ENCODE measurements at regions not wholly inside any gene's neighbourhood (a gene's known extent, or its start where the extent isn't known, plus 50 kb on each side); places are given as distances from the start of the nearest gene placed in this dataset.

GRCh38 chr12:113659015-113659414, 187.3 kb upstream of the LHX5 start:
- intact Hi-C loops (cut with micrococcal nuclease) = no loop called here
- Mint-ChIP-seq H3K4me1 (no peaks in the 10 kb centered on the region), H3K36me3 (ENCODE audit: low read depth) (no peaks in the 10 kb centered on the region), H3K27ac (no peak overlapping the region), H3K27me3 (peaks cover 5% of the 10 kb centered on the region), H3K4me3 (no peak overlapping the region), H3K9me3 (peaks cover 6% of the 10 kb centered on the region)
- no peak for TF ChIP-seq CTCF (IDR thresholded peaks at IDR 0.05)
- ChIA-PET CTCF (no interaction called here), POLR2A (no interaction called here)
- ATAC-seq (ENCODE audit: low read depth) (no peak), DNase-seq (no peak)

- CTCF ChIA-PET = no interaction called here
- Mint-ChIP-seq H3K9me3 (peaks cover 11% of the 10 kb centered on the region), H3K27ac (no peak overlapping the region), H3K27me3 (peaks cover 2% of the 10 kb centered on the region), H3K4me1 (no peaks in the 10 kb centered on the region), H3K4me3 (no peak overlapping the region), H3K36me3 (ENCODE audit: low read depth) (no peaks in the 10 kb centered on the region)
- POLR2A ChIA-PET = no interaction called here
- ATAC-seq (ENCODE audit: low read depth) (no peak), DNase-seq (no peak)
- intact Hi-C loops (cut with micrococcal nuclease) = no loop called here
- no peak for TF ChIP-seq CTCF (IDR thresholded peaks at IDR 0.05)
Observed at GRCh38 chr12:113658006-113658655, 186.5 kb upstream of the LHX5 start.

- H3K4me1 Mint-ChIP-seq = no peaks in the 10 kb centered on the region
- intact Hi-C loops (cut with micrococcal nuclease) = no loop called here
- H3K27ac Mint-ChIP-seq = no peak overlapping the region
- no peak overlapping the region for H3K4me3 Mint-ChIP-seq
- ChIA-PET POLR2A (no interaction called here), CTCF (no interaction called here)
- H3K9me3 Mint-ChIP-seq = peaks cover 11% of the 10 kb centered on the region
- DNase-seq = no peak
- H3K27me3 Mint-ChIP-seq = peaks cover 2% of the 10 kb centered on the region
- no peak for ATAC-seq (ENCODE audit: low read depth)
- no peak for TF ChIP-seq CTCF (IDR thresholded peaks at IDR 0.05)
- no peaks in the 10 kb centered on the region for H3K36me3 Mint-ChIP-seq (ENCODE audit: low read depth)
Observed at GRCh38 chr12:113655919-113656318, 184.2 kb upstream of the LHX5 start.

GRCh38 chr12:113655479-113655878, 183.8 kb upstream of the LHX5 start:
- Mint-ChIP-seq H3K4me1 (no peaks in the 10 kb centered on the region), H3K27ac (no peak overlapping the region), H3K27me3 (peaks cover 2% of the 10 kb centered on the region), H3K9me3 (peaks cover 11% of the 10 kb centered on the region), H3K36me3 (ENCODE audit: low read depth) (no peaks in the 10 kb centered on the region), H3K4me3 (no peak overlapping the region)
- no peak for TF ChIP-seq CTCF (IDR thresholded peaks at IDR 0.05)
- no peak for DNase-seq
- intact Hi-C loops (cut with micrococcal nuclease) = no loop called here
- ATAC-seq (ENCODE audit: low read depth) = no peak
- ChIA-PET POLR2A (no interaction called here), CTCF (no interaction called here)

- ChIA-PET CTCF (no interaction called here), POLR2A (no interaction called here)
- no peak for TF ChIP-seq CTCF (IDR thresholded peaks at IDR 0.05)
- H3K27ac Mint-ChIP-seq = no peak overlapping the region
- DNase-seq (no peak), ATAC-seq (ENCODE audit: low read depth) (no peak)
- no peaks in the 10 kb centered on the region for H3K36me3 Mint-ChIP-seq (ENCODE audit: low read depth)
- no peak overlapping the region for H3K4me3 Mint-ChIP-seq
- H3K4me1 Mint-ChIP-seq = no peaks in the 10 kb centered on the region
- H3K9me3 Mint-ChIP-seq = peaks cover 7% of the 10 kb centered on the region
- H3K27me3 Mint-ChIP-seq = peaks cover 20% of the 10 kb centered on the region
- intact Hi-C loops (cut with micrococcal nuclease) = no loop called here
Observed at GRCh38 chr12:113651662-113652061, 180.0 kb upstream of the LHX5 start.

Data from activated B cell treated with CpG ODN at 0.5 μM for 24 hours (primary cell).